T-helper 1 cell (primary cell): ENCODE measurements at regions not wholly inside any gene's neighbourhood (a gene's known extent, or its start where the extent isn't known, plus 50 kb on each side); places are given as distances from the start of the nearest gene placed in this dataset.

Source experiments
- DNase-seq, 5 donors: peaks; one replicate each; pipeline ENCODE4 v3.0.0-alpha.2; 2012 to 2020

DNA sequence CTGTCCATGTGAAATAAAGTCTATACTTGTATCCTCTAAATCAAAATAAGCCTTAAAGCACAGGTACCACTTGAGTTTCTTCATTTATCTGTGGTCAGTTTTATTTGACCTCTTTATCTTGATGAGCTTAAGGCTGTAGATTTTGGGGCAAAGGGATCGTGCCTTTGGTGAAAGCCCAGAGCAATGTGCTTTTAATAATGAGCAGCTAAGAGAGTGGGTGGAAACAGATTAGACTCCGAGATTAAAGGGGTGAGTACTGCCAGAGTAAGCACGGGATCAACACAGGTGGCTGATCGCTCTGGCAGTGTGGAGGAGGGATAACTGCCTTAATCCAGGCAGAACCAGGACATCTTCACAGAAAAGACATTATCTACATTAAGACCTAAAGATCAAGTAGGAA is 280.4 kb downstream of the TDRD15 start:
- DNase-seq: no peak

DNA sequence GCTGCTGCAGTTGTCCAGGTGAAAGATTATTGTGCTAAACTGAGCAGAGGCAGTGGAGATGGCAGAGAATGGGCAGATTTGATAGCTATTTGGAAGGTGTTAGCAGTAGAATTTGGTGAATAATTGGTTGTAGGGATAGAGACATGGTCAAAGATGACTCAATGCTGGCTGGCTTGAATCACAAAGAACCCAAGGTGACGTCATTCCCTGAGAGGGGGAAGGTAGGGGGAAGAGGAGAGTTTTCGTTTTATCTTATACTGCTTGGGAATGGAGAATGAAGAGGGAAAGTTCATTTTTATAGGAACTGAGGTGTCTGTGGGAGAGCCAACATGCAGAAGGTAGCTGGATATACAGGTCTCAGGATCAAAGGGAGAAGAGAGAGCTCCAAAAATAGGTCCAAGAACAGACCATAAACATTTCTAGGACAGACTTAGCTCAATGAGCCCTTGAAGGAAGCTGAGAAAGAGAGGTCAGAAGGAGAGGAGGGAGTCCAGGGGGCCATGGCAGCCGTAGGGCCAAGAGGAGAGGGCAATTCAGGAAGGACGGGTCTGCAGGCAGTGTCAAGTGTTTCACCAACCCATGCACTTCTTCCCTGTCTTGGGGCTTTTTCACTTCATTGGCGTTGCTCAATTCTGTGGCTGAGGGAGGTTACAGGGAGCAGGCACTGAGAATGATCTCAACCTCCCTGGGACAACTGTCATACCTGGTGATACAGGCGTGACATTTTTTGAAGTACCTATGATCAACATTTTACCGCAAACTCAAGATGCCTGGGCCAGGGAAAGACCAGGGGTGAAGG is 281.3 kb downstream of the TDRD15 start:
- DNase-seq: no peak

DNA sequence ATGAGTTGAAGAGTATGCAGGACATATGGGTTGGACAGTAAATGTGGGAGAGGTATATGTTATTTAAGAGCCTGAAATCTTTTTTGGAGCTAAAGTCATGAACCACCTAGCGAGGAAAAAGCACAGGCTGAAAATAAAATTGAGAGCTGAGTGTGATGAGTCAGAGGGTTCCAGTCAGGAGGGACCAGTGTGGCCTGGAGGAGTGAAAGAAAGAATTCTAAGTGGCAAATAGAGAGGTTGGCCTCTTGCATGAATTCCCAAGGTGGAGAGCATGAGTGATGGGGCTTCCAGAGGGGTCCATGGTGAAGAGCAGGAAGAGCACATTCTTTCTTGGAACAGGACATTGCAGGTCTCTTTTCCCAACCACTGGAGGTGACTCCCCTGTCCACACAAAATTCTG is 282.6 kb downstream of the TDRD15 start:
- no peak for DNase-seq

DNA sequence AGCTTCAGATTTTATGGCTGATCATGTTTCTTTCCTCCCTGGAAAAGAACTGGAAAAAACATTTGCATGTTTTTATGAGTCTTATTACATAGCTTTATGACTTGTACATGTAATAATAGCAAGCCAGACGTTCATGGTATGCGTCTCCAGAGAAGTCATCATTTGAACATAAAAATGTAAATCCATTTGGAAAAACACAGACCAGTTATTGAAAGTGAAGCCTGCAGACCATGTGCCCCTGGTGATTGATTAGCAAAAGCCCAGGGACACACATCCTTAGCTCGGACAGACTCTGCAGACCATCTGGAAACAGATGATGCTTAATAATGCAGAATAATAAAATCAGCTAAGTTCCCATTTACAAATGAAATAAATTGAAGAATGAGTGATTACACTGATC is 283.1 kb downstream of the TDRD15 start:
- DNase-seq: no peak

DNA sequence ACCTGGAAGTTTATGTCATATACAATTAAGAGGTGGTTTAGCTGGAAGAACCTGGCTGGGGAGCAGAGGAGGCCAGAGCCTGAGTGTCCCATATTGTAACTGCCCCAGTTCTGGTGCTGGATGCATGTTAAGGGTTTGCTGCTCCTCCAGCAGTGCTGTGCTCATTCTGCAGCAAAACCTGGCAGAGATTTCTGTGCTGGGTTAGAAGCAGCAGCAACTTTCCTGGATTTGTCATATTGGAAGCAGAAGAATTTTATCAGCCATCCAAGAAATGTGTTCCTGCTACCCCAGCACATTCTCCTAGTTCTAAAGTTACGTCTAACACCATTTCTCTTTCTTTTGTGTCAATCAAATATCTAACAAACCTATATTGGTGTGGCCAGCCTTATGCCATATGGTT is 284.1 kb downstream of the TDRD15 start:
- no peak for DNase-seq

DNA sequence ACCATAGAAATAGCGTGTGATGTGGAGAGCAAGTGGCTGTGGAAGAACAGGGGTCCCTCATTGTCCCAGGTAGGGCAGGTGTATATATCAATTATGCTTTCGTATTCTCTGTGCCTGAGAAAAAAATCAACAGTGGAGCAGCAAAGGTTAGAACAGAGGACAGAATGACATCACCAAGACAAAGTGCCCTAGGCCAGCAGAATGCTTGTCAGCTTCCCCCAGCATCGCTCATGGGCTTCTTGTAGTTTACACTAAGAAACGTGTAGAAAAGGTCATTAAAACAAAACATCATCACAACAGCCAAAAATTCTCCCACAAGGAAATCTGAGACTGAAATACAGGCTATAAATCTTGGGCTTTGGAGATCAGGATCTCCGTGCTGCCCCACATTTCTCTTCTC is 288.0 kb downstream of the TDRD15 start:
- no peak for DNase-seq

DNA sequence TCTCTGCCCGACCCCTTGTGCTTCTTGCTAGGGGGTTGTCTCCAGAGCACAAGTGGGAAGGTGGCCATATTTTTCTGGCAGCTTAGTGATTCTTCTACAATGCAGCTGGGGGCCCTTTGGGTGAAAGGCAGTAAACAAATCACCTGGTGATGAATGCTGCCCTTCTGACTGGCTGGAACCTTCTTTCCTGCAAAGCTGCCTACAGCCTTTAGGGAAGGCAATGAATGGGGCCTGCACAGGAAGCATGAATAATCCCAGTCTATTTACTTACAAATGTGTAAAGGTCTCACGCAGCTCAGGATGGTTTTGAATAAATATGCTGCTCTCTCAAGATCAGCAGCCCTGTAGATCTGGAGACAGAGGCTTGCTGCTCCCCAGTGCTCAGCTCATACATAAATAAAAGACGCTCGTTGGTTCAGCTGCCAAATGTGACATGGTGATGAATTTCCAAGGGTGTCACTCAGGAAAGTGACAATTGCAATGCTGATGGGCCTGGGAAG is 289.2 kb downstream of the TDRD15 start:
- DNase-seq: no peak

DNA sequence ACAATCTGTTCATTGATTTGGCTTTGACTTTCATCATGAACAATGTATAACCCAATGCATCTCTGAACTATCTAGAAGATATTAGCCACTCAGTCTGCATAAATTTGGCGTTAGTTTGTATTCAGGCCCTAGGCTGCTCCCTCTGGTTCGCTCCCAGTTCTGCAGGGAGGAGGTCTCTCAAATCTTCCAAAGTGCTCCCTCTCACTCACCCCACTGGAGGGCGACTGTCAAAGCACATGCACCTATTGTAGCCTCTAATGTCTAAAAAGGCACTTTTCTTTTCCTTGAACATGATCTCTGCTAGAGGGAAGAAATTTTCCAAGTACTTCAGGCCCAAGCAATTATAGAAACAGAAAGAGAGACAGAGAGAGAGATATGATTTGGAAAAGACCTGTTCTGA is 291.5 kb downstream of the TDRD15 start:
- DNase-seq: no peak

DNA sequence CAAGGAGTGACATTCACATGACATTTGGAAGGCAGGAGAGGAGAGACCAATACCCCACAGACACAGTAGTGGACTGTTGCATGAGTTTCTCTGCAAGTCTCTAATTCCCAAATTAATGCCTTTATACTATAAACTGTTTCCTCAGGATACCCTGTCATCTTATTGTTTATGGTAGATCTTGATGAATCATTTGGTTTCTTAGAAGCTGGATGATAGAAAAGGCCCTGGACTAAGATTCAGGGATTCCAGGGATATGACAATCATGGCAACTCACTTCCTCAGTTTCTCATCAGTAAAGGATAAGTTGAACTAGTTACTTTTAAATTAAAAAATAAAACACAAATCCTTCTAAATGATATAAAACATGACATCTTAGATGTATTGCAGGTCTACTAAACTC is 292.5 kb downstream of the TDRD15 start:
- no peak for DNase-seq

DNA sequence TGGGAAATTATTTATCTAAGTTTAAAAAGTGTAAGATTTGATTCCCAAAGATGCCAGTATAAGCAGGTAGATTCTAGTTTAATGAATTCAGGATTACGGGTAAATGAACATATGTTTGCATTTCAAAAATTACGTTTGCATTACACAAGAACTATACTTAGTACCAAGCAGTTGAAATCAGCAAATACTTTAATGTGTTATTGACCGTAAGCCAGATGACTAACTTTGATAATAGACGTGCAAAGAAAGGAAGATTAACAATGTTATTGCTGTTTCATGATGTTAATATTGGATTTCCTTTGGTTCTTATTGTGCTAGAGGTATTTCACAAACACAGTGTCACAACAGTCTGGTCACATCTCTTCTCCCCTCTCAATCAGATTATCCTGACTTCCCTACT is 294.7 kb downstream of the TDRD15 start:
- DNase-seq: no peak

DNA sequence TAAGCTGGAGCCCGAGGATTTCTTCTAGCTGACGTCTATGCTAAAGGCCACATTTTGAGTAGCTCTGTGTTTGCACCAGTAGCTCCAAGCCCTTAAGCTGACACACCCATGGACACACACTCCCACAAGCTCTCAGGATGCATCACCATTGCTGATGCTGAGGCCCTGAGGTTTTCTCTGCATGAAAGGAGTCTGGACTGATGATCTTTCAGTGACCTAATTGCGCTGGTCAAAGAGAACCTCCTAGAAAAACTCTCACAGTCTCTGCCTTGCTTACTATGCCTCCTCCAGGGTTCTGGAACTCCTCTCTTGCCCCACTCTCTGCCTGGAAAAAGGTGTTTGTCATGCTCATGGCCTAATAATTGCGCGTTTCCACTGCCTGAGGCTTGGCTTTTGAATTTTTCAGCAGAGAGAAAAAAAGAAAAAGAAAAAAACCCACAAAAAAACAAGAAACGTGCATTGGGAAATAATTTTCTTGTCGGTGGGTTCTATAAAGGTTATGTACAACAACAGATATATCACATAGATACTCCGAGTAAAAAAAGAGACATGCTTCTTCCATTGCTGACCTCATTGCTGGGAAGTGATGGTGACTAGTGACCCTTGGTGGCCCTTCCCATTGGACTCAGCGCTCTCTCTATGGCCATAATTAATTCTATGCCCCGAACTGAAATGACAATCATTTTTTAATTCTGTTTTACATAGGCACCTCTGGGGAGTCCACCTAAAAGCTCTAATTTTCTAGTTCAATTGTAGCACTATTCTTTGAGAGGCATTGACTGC is 297.0 kb downstream of the TDRD15 start:
- DNase-seq: no peak

DNA sequence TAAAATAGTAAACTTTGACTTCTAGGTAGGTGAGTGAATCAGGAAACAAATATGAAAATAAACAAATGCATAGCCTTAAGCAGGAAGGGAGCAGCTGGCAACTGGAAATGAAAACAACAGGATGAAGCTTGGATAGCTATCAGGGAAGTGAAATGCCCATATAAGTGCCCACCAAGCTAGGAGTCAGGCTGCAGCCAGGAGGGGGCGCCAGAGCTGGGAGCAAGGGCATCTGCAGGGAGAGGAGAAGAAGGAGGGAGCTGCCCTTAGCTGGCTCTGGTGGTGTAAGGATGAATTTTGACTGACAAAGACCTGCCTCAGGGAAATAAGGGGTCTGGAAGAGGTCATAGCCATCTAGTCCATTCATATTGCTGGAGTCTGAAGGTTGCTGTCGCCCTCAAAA is 298.3 kb downstream of the TDRD15 start:
- DNase-seq: peak in 1 of 5 donors; percentile 1

DNA sequence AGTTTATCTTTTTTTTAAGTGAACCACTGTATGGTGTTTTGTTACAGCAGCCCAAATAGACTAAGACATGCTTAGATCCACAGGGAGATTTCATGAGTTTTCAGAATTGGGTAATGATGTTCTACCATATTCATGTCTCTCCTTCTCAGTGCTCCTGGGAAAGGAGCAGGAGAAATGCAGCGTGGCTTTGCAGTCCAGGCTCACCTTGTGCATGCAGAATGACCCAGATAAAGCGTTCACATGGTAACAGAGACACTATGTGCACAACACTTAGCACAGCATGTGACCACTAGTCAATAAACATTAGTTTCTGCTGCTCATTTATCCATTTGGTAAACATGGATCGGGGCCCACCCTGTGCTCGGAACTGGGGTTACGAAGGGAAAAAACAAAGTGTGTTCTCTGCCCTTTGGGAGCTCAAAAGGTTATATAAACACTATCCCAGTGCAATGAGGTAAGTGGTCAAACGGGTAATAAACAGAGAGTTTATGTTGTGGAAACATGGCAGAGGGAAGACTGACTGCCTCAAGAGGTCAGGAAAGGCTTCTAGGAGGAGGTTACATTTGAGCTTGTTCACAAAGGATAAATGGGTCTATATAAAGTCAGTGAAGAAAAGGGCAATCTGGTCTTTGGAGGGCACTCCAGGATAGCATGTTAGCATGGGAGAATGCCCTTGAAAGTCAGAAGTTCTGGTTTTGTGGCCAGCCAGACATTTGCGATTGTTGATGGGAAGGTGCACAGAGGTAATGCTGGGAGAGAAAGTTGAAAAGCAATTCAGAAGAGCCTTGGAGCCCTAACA is 299.2 kb downstream of the TDRD15 start:
- no peak for DNase-seq

DNA sequence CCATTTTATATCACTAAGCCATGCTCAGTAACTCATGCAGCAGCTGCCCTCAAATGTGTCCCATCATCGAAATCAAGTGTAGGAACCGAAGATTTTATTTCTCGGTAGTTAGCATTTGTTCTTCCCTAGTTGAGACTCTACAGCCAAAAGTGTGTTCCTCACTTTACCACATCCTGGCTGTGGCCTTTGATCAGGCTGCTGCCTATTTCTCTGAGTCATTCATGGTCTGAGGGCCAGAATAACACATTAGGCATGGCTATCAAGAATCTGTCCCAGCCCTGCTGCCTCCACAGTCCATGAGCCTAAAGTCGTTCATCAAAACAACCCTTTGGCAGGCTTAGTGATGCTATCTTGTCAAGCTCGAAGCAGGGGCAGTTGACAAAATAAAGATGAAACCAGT is 300.1 kb downstream of the TDRD15 start:
- DNase-seq: no peak

DNA sequence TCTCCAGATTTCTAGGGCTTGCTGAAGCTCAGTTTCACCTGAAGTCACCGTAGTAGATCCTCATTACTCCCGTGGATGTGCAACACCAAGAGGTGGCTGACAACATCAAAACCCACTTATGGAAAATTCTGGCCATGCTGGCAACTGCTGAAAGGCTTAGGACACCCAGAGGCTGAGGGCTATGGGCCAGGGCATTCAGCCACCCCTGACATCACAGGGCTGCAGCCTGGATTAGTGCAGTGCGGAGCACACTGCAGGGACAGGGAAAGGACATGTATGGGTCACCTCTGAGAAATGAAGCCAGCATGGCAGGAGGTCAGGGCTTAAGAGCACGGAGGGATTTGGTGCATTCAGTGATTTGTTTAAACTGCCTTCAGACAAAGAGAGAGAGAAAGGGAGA is 300.6 kb downstream of the TDRD15 start:
- no peak for DNase-seq

DNA sequence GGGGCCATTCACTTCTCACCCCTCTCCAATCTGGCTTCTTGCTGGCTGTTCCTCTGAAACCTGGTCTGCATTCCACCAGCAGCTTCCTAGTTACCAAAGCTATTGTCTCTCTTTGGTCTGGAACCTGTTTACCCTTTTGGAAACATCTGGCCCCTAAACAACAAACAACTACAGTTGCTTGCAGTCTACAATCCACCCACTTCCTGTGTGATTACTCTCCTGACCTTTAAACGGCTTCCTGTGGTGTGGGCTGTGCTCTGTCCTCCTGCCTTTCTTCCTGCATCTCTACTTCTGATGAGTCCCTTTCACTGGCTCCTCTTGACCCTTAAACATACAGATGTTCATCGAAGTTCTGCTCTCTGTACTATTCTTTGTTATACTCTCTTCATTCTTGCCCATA is 303.8 kb downstream of the TDRD15 start:
- no peak for DNase-seq

DNA sequence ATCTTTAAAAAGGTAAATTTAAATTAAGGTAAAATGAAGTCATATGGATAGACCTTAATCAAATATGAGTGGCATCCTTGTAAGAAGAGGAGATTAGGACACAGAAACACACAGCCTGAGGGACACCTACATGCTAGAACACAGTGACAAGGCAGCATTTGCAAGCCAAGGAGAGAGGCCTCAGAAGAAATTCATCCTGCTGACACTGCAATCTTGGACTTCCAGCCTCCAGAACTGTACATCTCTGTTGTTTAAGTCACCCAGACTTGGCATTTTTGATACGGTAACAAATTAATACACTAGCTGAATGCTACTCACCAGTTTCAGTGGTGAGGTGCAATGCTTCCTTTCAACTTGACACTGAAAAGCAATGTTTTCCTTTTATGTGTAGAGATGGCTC is 305.0 kb downstream of the TDRD15 start:
- no peak for DNase-seq

DNA sequence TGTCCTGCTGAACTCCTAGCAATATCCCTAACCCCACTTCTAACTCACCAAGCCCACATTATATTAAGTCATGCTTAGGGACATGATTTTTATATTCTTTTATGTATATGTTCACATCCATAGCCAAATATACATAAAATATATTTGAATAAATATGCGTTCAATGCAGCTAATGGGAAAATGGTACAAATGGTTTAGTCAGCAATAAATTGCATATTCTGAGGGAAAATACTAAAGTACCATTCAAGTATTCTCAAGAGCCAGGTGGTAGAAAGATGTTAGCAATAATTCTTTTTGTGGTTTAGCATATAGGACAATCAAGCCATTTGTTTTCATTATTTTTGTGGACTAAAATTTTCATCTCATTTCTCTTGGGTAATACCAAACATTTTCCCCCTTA is 306.0 kb downstream of the TDRD15 start:
- no peak for DNase-seq

DNA sequence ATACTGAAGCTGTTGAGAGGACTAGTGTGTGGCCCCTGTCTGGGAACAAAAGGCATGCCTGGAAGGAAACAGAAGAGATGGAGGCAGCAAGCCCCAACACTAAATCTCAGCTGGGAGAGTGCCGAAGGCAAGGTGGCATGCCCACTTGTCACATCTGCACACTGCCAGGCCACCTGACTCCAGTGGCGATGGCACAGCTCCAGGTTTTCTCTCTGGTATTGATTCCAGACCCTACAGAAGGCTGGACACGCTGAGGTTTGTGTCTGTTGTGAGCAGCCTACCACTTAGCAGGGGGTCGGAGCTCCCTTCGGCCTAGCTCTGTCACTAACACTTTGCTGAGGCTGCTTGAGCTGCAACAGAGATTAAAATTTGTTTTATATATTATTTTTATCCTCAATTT is 307.3 kb downstream of the TDRD15 start:
- no peak for DNase-seq

DNA sequence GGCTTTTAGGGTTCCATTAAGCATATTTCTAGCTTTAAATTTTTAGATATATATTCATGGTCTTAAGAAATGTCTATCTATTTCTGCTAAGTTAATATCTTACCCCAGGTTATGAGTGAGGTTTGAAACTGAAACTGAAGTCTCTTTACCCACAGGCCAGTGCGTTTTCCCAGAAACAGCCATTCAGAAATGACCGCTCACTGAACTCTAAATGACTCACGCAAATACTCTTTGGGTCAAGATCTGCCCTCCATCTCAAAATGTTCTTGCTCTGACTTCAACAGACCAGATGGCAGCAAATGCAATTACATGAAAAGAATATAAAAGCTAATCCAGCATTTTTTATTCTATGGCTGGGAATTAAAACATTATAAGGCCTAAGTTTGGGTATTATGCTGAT is 315.2 kb downstream of the TDRD15 start:
- no peak for DNase-seq

DNA sequence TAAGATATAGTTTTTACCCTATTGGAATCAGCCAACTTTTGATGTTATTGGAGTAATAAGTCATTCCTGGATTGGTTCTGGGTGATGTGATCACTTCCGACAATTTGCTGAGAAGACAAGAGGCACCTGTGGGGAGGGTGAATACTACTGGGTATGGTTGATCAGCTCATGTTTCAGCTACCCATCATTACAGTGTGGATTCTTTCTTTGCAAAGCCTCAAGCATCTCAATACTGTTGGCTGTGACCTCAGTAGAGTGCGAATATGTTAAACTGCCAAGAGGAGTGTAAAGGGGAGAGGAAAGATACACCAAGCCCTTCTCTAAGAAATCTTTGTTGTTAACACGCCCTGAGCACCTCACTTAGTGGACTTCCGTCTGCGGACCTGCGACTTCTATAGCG is 317.7 kb downstream of the TDRD15 start:
- DNase-seq: no peak

DNA sequence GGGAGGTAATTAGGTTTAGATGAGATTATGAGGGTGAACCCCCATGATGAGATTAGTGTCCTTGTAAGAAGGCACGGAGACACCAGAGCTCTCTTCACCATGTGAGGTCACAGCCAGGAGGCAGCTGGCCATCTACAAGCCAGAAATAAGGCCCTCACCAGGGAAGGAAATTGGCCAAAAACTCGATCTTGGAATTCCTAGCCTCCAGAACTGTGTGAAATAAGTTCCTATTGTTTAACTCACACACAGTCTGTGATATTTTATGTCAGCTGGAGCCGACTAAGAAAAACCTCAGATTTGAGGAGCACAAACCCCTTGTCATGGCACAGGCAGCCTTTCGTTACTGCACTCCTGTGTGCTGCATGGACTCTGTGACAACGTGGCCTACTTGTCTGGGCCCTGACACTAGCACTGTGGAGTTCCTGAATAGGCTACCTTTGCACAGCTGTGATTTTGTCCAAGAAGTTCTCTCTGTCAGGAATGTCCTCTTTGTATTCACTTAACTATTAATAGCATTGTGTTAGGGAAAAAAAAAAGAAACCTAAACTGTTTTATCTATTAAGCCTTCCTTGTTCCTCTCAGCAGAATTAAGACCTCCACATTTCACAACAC is 319.8 kb downstream of the TDRD15 start:
- DNase-seq: no peak

DNA sequence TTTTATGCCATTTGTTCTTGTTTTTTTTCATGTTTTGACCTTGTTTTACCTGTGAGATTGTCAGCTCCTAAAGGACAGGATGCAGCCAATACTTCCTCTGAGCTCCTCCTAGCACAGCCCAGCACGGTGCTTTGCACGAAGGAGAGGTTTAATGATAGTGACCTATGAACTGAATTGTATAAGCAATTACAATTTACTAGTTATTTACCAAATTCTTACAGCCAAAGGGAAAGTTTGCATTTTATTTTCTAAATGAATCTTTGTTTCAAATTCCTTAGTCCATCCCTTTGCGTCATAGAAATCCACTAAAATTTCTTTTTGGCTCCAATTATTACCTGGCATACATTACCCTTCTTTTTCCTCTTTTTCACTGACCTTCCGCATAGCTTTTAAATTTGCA is 326.1 kb downstream of the TDRD15 start:
- no peak for DNase-seq
